Activated T-cell treated with anti-CD3 and anti-CD28 coated beads for 24 hours (primary cell): ENCODE measurements at regions not wholly inside any gene's neighbourhood (a gene's known extent, or its start where the extent isn't known, plus 50 kb on each side); places are given as distances from the start of the nearest gene placed in this dataset.

ENCODE experiments used
- DNase-seq: peaks from one replicate; pipeline ENCODE4 v3.0.0-alpha.2; 2020; ENCODE audit warnings: low read depth

GRCh38 chrX:13102636-13103035 is 58.2 kb upstream of the FAM9C start:
- DNase-seq, result no peak

DNA sequence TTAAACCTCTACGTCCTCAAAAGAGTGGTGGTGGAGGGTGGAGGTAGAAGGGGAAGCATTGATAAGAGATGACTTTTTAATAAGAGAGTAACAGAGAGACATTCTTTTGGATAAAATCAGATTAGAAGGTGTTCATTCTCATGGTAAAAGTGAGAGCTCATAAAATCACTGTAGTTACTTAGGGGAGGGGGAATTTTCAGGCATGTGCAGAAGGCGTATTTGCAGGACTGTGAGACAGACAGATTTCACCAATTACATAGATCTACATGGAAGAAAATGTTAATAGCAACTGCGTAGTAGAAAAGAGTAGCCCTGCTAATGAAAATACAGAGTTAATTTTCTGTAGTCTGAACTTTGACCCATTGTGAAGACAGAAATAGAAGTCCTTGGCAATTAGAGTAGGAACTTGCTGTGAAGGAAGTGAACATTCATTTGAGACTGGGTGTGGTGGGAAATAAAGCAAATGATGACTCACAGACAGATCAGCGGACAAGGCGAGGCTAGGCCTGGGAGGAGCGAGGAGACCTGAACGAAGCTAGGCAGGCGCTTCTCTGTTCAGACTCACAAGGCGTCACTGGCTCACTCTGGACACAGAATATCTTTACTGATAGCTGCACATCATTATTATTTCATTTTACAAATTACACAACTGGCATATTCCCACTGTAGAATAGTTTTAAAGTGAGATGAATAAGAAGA is 57.2 kb upstream of the FAM9C start:
- DNase-seq, result no peak

- DNase-seq, result no peak
These were observed 54.7 kb upstream of the FAM9C start for GRCh38 chrX:13099121-13099520.

DNA sequence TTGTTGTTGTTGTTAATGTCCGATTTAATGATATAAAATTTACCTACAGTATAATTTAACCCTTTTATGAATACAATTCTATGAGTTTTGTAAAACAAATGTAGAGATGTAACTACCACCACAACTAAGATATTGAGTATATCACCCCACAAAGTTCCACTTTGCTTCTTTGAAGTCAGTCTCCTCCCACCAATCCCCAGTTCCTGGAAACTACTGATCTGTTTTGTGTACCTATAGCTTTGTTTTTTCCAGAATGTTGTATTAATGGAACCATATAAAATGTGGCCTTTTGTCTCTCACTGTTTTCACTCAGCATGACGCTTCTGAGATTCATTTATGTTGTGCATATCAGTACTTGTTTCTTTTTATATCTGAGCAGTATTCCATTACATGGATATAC is 52.3 kb upstream of the FAM9C start:
- DNase-seq, result no peak

DNA sequence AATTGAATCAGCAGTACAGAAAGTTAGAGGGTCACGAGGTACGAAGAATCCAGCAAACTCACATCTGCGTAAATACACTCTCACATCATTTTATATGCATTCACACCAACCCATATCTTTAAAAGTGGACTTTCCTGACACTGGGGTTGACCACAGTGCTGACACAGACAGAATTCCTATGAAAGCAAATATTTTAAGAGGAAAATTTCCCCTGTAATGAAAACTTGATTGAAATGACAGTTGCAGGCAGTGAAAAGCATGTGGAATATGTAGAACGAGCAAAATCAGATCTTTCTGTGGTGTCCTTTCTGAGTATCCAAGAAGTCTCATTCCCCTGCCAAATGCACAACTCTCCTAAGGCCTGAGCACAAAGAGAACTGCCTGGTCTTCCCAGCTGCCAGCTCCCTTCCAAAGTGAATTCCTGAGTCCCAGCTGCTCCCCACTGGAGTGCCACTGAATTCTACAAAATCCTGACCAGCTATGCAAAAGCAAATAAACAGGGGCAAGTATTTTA is 50.5 kb upstream of the FAM9C start:
- DNase-seq, result no peak

DNA sequence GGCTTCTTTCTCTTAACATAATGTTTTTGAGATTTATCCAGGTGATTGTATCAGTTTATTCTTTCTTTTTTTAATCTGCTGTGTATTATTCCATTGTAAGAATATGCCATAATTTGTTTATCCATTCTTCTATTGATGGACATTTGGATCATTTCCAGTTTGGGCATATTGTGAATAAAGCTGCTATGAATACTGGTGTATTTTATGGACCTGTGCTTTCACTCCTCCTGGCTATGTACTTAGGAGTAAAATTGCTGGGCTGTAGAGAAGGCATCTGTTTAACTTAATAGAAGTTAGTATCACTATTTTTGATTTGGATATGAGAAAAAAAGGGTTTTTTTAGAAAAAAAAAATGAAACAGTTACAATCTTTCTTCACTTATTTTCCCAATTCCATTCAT is 50.0 kb upstream of the FAM9C start:
- no peak for DNase-seq
